ENCODE measurements at regions not wholly inside any gene's neighbourhood (a gene's known extent, or its start where the extent isn't known, plus 50 kb on each side); places are given as distances from the start of the nearest gene placed in this dataset.

DNA sequence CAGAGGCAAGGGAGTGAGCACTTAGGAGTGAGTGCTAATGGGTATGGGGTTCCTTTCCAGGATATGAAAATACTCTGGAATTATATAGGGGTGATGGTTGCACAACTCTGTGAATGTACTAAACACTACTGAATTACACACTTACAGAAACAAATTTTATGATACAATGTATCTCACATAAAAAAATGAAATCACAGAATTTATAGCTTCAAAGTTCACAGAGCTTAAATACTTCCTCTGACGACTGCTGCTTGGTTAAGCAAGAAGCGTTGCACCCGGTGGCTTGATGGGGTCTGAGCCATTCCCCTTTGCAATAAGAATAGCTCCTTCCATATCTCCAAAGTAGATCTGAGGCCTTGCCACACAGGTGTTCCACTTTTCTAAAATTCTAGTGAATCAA is 835.1 kb downstream of the TSN start:
- CTCF ChIA-PET: no interaction called here
- POLR2A ChIA-PET: no interaction called here
- no peak overlapping the region for H3K27ac ChIP-seq (ENCODE audit: extremely low read depth, low read depth, low read length)
- no peaks in the 10 kb centered on the region for H3K36me3 ChIP-seq (ENCODE audit: control insufficient read depth in 2 of 2, insufficient read depth in 1 of 2, low read length in 2 of 2)
- H3K9me3 ChIP-seq (ENCODE audit: control insufficient read depth, insufficient read depth, low read depth, low read length): no peaks in the 10 kb centered on the region
- TF ChIP-seq ZNF433 (tag by site-specific recombination; IDR thresholded peaks at IDR 0.05; ENCODE audit: low read depth) (no peak), ZNF571 (tag by site-specific recombination; IDR thresholded peaks at IDR 0.05) (no peak), ZNF24 (tag by site-specific recombination; IDR thresholded peaks at IDR 0.05) (no peak), ZNF214 (tag by site-specific recombination; IDR thresholded peaks at IDR 0.05; ENCODE audit: borderline replicate concordance) (no peak), ZNF626 (tag by site-specific recombination; IDR thresholded peaks at IDR 0.05) (no peak), ZBTB48 (tag by site-specific recombination; IDR thresholded peaks at IDR 0.05) (no peak), YY1 (tag by site-specific recombination; IDR thresholded peaks at IDR 0.05) (no peak), SCRT2 (tag by site-specific recombination; IDR thresholded peaks at IDR 0.05) (no peak), ZNF707 (tag by site-specific recombination; IDR thresholded peaks at IDR 0.05) (no peak), EGR2 (tag by site-specific recombination; IDR thresholded peaks at IDR 0.05; ENCODE audit: low read depth) (no peak), ZNF544 (tag by site-specific recombination; IDR thresholded peaks at IDR 0.05) (no peak), ZNF473 (tag by site-specific recombination; IDR thresholded peaks at IDR 0.05) (no peak), ZNF654 (tag by site-specific recombination; IDR thresholded peaks at IDR 0.05; ENCODE audit: low read depth) (no peak), KLF9 (tag by site-specific recombination; IDR thresholded peaks at IDR 0.05; ENCODE audit: low read depth) (no peak), ZNF658 (tag by site-specific recombination; IDR thresholded peaks at IDR 0.05) (no peak), ZNF777 (tag by site-specific recombination; IDR thresholded peaks at IDR 0.05; ENCODE audit: borderline replicate concordance) (no peak)
- TF ChIP-seq, protein P1, sequence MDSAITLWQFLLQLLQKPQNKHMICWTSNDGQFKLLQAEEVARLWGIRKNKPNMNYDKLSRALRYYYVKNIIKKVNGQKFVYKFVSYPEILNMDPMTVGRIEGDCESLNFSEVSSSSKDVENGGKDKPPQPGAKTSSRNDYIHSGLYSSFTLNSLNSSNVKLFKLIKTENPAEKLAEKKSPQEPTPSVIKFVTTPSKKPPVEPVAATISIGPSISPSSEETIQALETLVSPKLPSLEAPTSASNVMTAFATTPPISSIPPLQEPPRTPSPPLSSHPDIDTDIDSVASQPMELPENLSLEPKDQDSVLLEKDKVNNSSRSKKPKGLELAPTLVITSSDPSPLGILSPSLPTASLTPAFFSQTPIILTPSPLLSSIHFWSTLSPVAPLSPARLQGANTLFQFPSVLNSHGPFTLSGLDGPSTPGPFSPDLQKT (IDR thresholded peaks at IDR 0.05; ENCODE audit: borderline replicate concordance, low read depth, low read length): no peak
- no peak overlapping the region for H3K4me3 ChIP-seq (ENCODE audit: low read depth, low read length)
- no peaks in the 10 kb centered on the region for H3K4me1 ChIP-seq (ENCODE audit: control insufficient read depth, insufficient read depth, low read length)

DNA sequence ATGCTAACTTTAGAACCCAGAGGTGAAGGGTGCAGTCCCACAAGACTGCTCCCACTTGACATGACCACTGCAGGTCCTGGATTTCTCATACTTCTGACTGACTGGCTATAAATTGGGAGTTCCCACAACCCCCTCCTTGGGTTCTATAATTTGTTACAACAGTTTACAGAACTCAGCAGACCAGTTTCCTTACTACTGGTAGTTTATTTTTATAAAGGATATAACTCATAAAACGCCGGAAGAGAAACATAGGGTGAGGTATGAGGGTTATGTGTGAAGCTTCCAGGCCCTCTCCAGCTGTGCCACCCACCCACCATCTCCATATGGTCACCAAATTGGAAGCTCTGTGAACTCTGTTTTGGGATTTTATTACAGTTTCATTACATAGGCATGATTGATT is 839.6 kb downstream of the TSN start:
- ChIA-PET POLR2A (no interaction called here), CTCF (interaction anchor here (0.6 kb wide), 1 partner anchor 45 kb away, joined by 3 read pairs; no protein-coding TSS in a partner anchor)
- Histone ChIP-seq H3K4me3 (ENCODE audit: low read depth, low read length) (no peak overlapping the region), H3K36me3 (ENCODE audit: control insufficient read depth in 2 of 2, insufficient read depth in 1 of 2, low read length in 2 of 2) (no peaks in the 10 kb centered on the region), H3K4me1 (ENCODE audit: control insufficient read depth, insufficient read depth, low read length) (no peaks in the 10 kb centered on the region), H3K9me3 (ENCODE audit: control insufficient read depth, insufficient read depth, low read depth, low read length) (no peaks in the 10 kb centered on the region), H3K27ac (ENCODE audit: extremely low read depth, low read depth, low read length) (no peak overlapping the region)
- TF ChIP-seq SCRT1 (tag by site-specific recombination; IDR thresholded peaks at IDR 0.05; ENCODE audit: borderline replicate concordance): no peak
- TF ChIP-seq ZNF561 (tag by site-specific recombination; IDR thresholded peaks at IDR 0.05; ENCODE audit: borderline replicate concordance): no peak
- TF ChIP-seq, protein P2, sequence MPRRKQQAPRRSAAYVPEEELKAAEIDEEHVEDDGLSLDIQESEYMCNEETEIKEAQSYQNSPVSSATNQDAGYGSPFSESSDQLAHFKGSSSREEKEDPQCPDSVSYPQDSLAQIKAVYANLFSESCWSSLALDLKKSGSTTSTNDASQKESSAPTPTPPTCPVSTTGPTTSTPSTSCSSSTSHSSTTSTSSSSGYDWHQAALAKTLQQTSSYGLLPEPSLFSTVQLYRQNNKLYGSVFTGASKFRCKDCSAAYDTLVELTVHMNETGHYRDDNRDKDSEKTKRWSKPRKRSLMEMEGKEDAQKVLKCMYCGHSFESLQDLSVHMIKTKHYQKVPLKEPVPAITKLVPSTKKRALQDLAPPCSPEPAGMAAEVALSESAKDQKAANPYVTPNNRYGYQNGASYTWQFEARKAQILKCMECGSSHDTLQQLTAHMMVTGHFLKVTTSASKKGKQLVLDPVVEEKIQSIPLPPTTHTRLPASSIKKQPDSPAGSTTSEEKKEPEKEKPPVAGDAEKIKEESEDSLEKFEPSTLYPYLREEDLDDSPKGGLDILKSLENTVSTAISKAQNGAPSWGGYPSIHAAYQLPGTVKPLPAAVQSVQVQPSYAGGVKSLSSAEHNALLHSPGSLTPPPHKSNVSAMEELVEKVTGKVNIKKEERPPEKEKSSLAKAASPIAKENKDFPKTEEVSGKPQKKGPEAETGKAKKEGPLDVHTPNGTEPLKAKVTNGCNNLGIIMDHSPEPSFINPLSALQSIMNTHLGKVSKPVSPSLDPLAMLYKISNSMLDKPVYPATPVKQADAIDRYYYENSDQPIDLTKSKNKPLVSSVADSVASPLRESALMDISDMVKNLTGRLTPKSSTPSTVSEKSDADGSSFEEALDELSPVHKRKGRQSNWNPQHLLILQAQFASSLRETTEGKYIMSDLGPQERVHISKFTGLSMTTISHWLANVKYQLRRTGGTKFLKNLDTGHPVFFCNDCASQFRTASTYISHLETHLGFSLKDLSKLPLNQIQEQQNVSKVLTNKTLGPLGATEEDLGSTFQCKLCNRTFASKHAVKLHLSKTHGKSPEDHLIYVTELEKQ (tag by site-specific recombination; IDR thresholded peaks at IDR 0.05; ENCODE audit: borderline replicate concordance): no peak
- TF ChIP-seq ZNF16 (tag by site-specific recombination; IDR thresholded peaks at IDR 0.05; ENCODE audit: low read depth): no peak
- TF ChIP-seq, protein P3, sequence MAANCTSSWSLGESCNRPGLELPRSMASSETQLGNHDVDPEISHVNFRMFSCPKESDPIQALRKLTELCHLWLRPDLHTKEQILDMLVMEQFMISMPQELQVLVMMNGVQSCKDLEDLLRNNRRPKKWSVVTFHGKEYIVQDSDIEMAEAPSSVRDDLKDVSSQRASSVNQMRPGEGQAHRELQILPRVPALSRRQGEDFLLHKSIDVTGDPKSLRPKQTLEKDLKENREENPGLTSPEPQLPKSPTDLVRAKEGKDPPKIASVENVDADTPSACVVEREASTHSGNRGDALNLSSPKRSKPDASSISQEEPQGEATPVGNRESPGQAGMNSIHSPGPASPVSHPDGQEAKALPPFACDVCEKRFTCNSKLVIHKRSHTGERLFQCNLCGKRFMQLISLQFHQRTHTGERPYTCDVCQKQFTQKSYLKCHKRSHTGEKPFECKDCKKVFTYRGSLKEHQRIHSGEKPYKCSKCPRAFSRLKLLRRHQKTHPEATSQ (tag by site-specific recombination; IDR thresholded peaks at IDR 0.05): no peak
